Neural cell (in vitro differentiated cells): ENCODE measurements at regions not wholly inside any gene's neighbourhood (a gene's known extent, or its start where the extent isn't known, plus 50 kb on each side); places are given as distances from the start of the nearest gene placed in this dataset.

Source experiments
- H2AFZ ChIP-seq: fragments of 200-600, 300-800 bp; sonication (generic), shearing (Covaris generic); 2 replicates; pipeline ENCODE4 v1.6.0; 2014; ENCODE audit warnings: low read depth, mild to moderate bottlenecking, antibody characterized with exemption, low read length, moderate library complexity
- H3F3A ChIP-seq: fragments of 200-600 bp; shearing (Covaris generic); 2 replicates; pipeline ENCODE4 v1.6.1; 2016; ENCODE audit warnings: mild to moderate bottlenecking, moderate library complexity, mixed read lengths, antibody characterized with exemption, low read length; ENCODE audit not compliant: insufficient read depth, poor library complexity, severe bottlenecking
- H3K27ac ChIP-seq: fragments of 200-600, 300-800 bp; sonication (generic), shearing (Covaris generic); 2 replicates; pipeline ENCODE4 v1.5.1; 2014; ENCODE audit warnings: mild to moderate bottlenecking, low read length, moderate library complexity
- H3K27me3 ChIP-seq: fragments of 300-800, 200-600 bp; sonication (generic), shearing (Covaris generic); 2 replicates; pipeline ENCODE4 v1.6.0; 2014; ENCODE audit warnings: mild to moderate bottlenecking, low read depth, low read length, moderate library complexity; ENCODE audit not compliant: insufficient read depth
- H3K36me3 ChIP-seq: fragments of 300-800, 200-600 bp; sonication (generic), shearing (Covaris generic); 2 replicates; pipeline ENCODE4 v1.5.1; 2014; ENCODE audit warnings: mild to moderate bottlenecking, antibody characterized with exemption, low read length, moderate library complexity; ENCODE audit not compliant: insufficient read depth
- H3K4me2 ChIP-seq: fragments of 300-800, 200-600 bp; sonication (generic), shearing (Covaris generic); 2 replicates; pipeline ENCODE4 v1.6.0; 2014; ENCODE audit warnings: mild to moderate bottlenecking, low read length
- H3K4me3 ChIP-seq: fragments of 300-800, 200-600 bp; sonication (generic), shearing (Covaris generic); 2 replicates; pipeline ENCODE4 v1.5.1; 2014; ENCODE audit warnings: mild to moderate bottlenecking, low read length, moderate library complexity
- H3K79me2 ChIP-seq: fragments of 200-600 bp; shearing (Covaris generic); replicated peaks from 2 replicates; pipeline ENCODE4 v1.6.0; 2014; ENCODE audit warnings: mild to moderate bottlenecking, low read length, moderate library complexity; ENCODE audit not compliant: insufficient read depth
- H3K9ac ChIP-seq: fragments of 300-800, 200-600 bp; sonication (generic), shearing (Covaris generic); 2 replicates; pipeline ENCODE4 v1.6.1; 2016; ENCODE audit warnings: mild to moderate bottlenecking, low read length, mixed read lengths
- H3K9me2 ChIP-seq: fragments of 200-600 bp; shearing (Covaris generic); 2 replicates; pipeline ENCODE4 v1.6.1; 2016; ENCODE audit warnings: mild to moderate bottlenecking, low read length, mixed read lengths; ENCODE audit not compliant: insufficient read depth
- H3K9me3 ChIP-seq: fragments of 200-600, 300-800 bp; sonication (generic), shearing (Covaris generic); 2 replicates; pipeline ENCODE4 v1.6.1; 2016; ENCODE audit warnings: mild to moderate bottlenecking, mixed run types, low read length, moderate library complexity, mixed read lengths
- H4K20me1 ChIP-seq: fragments of 200-600 bp; shearing (Covaris generic); 2 replicates; pipeline ENCODE4 v1.6.1; 2016; ENCODE audit warnings: mild to moderate bottlenecking, mixed run types; ENCODE audit not compliant: insufficient read depth
- CTCF ChIP-seq: fragments of 450-650 bp; IDR thresholded peaks from 2 replicates; pipeline ENCODE4 v1.5.1; 2014; ENCODE audit warnings: antibody characterized with exemption, mild to moderate bottlenecking, moderate library complexity; ENCODE audit not compliant: poor library complexity, severe bottlenecking
- EP300 ChIP-seq: fragments of 450-650 bp; conservative IDR thresholded peaks from 2 replicates; pipeline ENCODE4 v1.6.1; 2014; ENCODE audit warnings: antibody characterized with exemption, mild to moderate bottlenecking, moderate library complexity; ENCODE audit not compliant: poor library complexity, severe bottlenecking
- EZH2 ChIP-seq: fragments of 200-600, 300-800 bp; shearing (Covaris generic), sonication (generic); IDR thresholded peaks from 2 replicates; pipeline ENCODE4 v1.6.1; 2014; ENCODE audit warnings: antibody characterized with exemption, low read length, borderline replicate concordance, mild to moderate bottlenecking; ENCODE audit not compliant: insufficient read depth, poor library complexity, severe bottlenecking
- MXI1 ChIP-seq: fragments of 450-650 bp; conservative IDR thresholded peaks from 2 replicates; pipeline ENCODE4 v1.6.1; 2014; ENCODE audit warnings: antibody characterized with exemption, mild to moderate bottlenecking; ENCODE audit not compliant: poor library complexity, severe bottlenecking
- POLR2AphosphoS5 ChIP-seq: IDR thresholded peaks from 2 replicates; pipeline ENCODE4 v1.6.1; 2012
- RAD21 ChIP-seq: fragments of 450-650 bp; conservative IDR thresholded peaks from 2 replicates; pipeline ENCODE4 v1.6.1; 2014; ENCODE audit warnings: antibody characterized with exemption, mild to moderate bottlenecking, moderate library complexity
- REST ChIP-seq: IDR thresholded peaks from 2 replicates; pipeline ENCODE4 v1.6.1; 2012; ENCODE audit warnings: borderline replicate concordance
- SMC3 ChIP-seq: fragments of 450-650 bp; conservative IDR thresholded peaks from 2 replicates; pipeline ENCODE4 v1.6.1; 2014; ENCODE audit warnings: antibody characterized with exemption, mild to moderate bottlenecking, moderate library complexity; ENCODE audit not compliant: poor library complexity
- TAF1 ChIP-seq: IDR thresholded peaks from 2 replicates; pipeline ENCODE4 v1.6.1; 2012; ENCODE audit warnings: low read depth

- Histone ChIP-seq H3K4me2 (no peak overlapping the region), H3K27me3 (no peaks in the 10 kb centered on the region), H3K4me3 (no peak overlapping the region), H3K27ac (no peak overlapping the region), H3K9me2 (no peaks in the 10 kb centered on the region), H3K9ac (no peak overlapping the region), H4K20me1 (no peaks in the 10 kb centered on the region), H3K36me3 (no peaks in the 10 kb centered on the region), H3K79me2 (no peaks in the 10 kb centered on the region), H3K9me3 (no peaks in the 10 kb centered on the region), H3F3A (no peaks in the 10 kb centered on the region), H2AFZ (no peak overlapping the region)
- TF ChIP-seq EZH2 = no peak
- TF ChIP-seq POLR2AphosphoS5 = no peak
- no peak for TF ChIP-seq TAF1
- TF ChIP-seq REST = no peak
- no peak for TF ChIP-seq EP300
- no peak for TF ChIP-seq CTCF
- TF ChIP-seq RAD21 = no peak
- no peak for TF ChIP-seq MXI1
These were observed 1495.1 kb downstream of the UQCRFS1 start for GRCh38 chr19:27717825-27718224.

GRCh38 chr19:27716922-27717321 is 1496.0 kb downstream of the UQCRFS1 start:
- H3K27me3 ChIP-seq = no peaks in the 10 kb centered on the region
- H2AFZ ChIP-seq = no peak overlapping the region
- H3K79me2 ChIP-seq = no peaks in the 10 kb centered on the region
- H3K4me3 ChIP-seq = no peak overlapping the region
- no peaks in the 10 kb centered on the region for H3K36me3 ChIP-seq
- H3K4me2 ChIP-seq = no peak overlapping the region
- H3K27ac ChIP-seq = no peak overlapping the region
- no peaks in the 10 kb centered on the region for H3K9me3 ChIP-seq
- no peaks in the 10 kb centered on the region for H4K20me1 ChIP-seq
- H3K9me2 ChIP-seq = no peaks in the 10 kb centered on the region
- TF ChIP-seq RAD21 (no peak), MXI1 (no peak), POLR2AphosphoS5 (no peak), EP300 (no peak)
- no peak overlapping the region for H3K9ac ChIP-seq
- no peaks in the 10 kb centered on the region for H3F3A ChIP-seq

- Histone ChIP-seq H3K27me3 (no peaks in the 10 kb centered on the region), H3F3A (no peaks in the 10 kb centered on the region), H3K4me3 (no peak overlapping the region), H2AFZ (no peak overlapping the region), H3K4me2 (no peak overlapping the region), H4K20me1 (no peaks in the 10 kb centered on the region), H3K9me3 (no peaks in the 10 kb centered on the region), H3K27ac (no peak overlapping the region), H3K36me3 (no peaks in the 10 kb centered on the region), H3K79me2 (no peaks in the 10 kb centered on the region), H3K9me2 (no peaks in the 10 kb centered on the region), H3K9ac (no peak overlapping the region)
- TF ChIP-seq RAD21 (no peak), EP300 (no peak), CTCF (no peak), EZH2 (no peak), REST (no peak), POLR2AphosphoS5 (no peak), TAF1 (no peak), SMC3 (no peak)
These were observed 1498.1 kb downstream of the UQCRFS1 start for GRCh38 chr19:27714857-27715256.
